GM21825 (cell line): ENCODE measurements at regions not wholly inside any gene's neighbourhood (a gene's known extent, or its start where the extent isn't known, plus 50 kb on each side); places are given as distances from the start of the nearest gene placed in this dataset.

Experiments used
- ATAC-seq: cut with Tn5 transposase; IDR thresholded peaks from one replicate; pipeline ENCODE4 v1.9.1; 2021; ENCODE audit warnings: mild to moderate bottlenecking, moderate library complexity; ENCODE audit not compliant: unreplicated experiment

DNA sequence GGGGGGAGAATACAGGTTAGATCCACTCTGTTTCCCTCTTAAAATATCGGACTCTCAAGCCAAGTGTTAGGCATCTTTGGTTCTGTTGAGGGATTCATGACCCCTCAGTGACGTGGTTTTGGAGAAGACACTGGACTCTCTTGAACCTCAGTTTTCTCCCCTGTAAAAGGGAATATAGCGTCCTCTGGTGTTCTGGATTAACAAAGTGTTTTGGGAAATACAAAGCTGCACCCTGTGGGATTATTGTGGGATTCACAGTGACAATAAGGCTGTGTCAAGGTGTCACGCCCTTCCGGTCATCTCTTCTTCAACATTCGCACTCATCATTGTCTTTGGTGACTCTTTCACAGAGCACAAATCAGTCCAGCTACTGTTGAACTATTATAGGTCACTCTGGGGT lies 139.0 kb downstream of the IRX1 start:
- ATAC-seq: no peak

DNA sequence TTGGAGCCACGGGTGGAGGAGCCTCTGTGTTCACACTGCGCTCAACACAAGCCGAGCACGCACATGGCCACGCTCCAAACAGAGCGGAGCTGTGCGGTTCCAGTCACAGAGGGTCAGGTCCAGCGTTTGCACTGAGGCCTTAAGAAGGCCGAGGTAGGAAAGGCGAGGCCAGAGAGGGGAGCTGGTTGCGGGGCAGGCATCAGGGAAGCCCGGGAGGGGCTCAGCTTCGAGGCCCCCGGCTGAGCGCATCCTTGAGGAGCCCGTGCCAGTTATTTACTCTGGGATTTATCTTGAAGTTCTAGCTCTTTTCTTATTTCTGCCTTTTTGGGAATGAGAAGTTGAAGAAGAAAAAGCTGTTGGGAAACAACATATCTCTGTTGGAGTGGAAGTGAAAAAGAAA lies 140.8 kb downstream of the IRX1 start:
- no peak for ATAC-seq

- no peak for ATAC-seq
Measured at GRCh38 chr5:3736926-3737325, 141.3 kb downstream of the IRX1 start.

GRCh38 chr5:3738919-3739318 lies 143.3 kb downstream of the IRX1 start:
- no peak for ATAC-seq

DNA sequence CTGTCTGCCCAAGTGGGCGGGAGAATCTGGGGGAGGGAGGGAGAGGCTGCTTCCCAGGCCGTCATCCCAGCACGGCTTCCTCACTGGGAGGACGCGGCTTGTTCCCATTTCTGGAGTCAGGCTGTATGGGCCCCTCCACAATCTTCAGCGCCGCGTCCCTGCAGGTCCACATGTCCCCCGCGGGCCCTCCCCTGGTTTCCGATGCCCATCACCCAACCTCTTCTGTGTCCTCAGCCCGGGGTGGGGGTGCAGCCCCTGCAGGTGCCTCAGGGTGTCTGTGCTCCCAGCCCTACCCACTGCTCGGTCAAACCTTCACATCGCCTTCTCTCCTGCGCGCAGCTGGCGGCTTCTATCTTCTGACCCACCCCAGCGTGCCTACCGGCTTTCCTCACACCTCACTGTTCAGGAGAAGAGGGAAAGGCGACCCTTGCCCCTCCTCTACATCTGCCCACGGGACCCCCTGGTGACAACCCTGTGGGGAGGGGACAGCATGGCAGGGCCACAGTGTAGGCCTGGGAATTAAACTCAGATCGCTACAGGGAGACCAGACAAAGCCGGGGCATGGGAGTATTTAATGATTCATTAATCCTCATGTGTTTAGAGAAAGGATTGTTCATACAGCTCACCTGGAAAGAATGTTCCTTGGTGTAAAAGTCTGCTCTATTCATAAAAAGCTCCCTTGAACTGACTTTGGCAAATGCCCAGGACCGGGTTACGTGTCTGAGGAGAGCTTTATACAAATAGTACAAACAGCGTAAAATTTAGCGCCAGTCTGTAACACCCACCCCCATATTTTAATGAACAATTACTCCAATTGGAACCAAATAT lies 145.1 kb downstream of the IRX1 start:
- ATAC-seq: no peak

DNA sequence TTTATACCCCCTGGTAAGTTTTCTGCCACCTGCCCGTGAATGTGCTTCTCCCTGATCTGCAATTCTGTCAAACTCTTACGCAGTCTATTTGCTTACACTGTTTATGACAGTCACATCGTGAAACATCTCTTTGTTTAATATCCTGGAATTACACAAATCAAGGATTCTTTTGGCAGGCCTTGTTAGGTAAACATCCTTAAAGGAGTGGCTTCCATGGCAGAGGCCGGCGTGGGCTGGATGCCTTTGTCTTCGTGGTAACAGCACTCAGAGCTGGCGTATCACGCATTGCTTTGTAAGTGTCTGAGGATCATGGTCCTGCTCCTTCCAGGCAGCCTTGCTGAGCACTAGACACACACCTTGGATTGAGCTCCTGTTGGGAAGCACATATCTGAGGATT lies 145.7 kb downstream of the IRX1 start:
- no peak for ATAC-seq

GRCh38 chr5:3742750-3743149 lies 147.1 kb downstream of the IRX1 start:
- ATAC-seq: no peak

- no peak for ATAC-seq
Measured at GRCh38 chr5:3751846-3752245, 156.2 kb downstream of the IRX1 start.

- ATAC-seq: no peak
Measured at GRCh38 chr5:3778000-3778550, 182.4 kb downstream of the IRX1 start.

- no peak for ATAC-seq
Measured at GRCh38 chr5:3778945-3779344, 183.3 kb downstream of the IRX1 start.

GRCh38 chr5:3780278-3780677 lies 184.6 kb downstream of the IRX1 start:
- ATAC-seq: no peak

- no peak for ATAC-seq
Measured at GRCh38 chr5:3780907-3781306, 185.3 kb downstream of the IRX1 start.

GRCh38 chr5:3784854-3785253 lies 189.2 kb downstream of the IRX1 start:
- no peak for ATAC-seq

- ATAC-seq: no peak
Measured at GRCh38 chr5:3786165-3786564, 190.5 kb downstream of the IRX1 start.

DNA sequence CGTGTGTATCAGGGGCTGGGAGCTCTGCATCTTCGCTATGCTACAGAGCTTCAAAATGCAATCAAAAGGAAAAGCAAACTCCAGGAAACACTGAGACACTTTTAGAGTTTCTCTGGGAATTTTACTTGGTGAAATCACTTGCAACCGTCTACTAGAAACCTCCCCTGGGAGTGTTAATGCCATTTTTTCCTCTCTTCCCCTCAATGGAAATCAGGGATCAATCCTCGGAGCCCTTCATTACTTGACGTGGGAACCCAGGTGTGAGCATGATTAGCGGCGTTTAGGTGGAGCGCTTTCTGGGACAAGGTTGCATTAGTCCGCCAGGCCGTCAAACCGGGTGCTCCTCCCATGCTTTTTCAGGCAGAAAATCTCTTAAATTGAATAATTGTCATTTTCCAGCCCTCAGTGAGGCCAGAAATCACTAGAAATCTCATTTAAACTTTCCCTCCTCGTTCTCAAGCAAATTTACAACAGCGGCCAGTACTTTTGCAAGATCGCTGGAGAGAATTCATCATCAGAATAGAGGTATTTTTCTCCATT lies 191.3 kb downstream of the IRX1 start:
- no peak for ATAC-seq

DNA sequence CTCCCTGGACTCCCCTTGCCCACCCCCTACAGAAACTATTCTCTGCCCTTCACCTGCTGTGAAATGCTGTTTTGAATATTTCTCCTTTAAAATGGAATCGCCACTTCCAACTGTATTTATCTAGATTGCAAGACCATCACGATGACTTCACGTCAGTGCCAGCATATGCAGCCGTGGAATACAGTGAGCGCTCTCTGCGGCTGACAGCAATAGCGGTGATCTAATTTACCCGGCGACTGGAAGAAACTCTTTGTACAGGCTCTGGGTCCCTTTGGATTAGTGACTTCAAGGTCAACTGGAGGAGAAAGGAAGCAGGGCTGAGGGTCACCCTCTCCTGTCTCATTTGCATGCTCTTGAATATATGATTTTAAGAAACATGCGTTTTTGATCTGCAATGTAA lies 192.0 kb downstream of the IRX1 start:
- no peak for ATAC-seq

GRCh38 chr5:3789519-3790193 lies 194.0 kb downstream of the IRX1 start:
- no peak for ATAC-seq

- ATAC-seq: no peak
Measured at GRCh38 chr5:3793162-3793561, 197.5 kb downstream of the IRX1 start.

DNA sequence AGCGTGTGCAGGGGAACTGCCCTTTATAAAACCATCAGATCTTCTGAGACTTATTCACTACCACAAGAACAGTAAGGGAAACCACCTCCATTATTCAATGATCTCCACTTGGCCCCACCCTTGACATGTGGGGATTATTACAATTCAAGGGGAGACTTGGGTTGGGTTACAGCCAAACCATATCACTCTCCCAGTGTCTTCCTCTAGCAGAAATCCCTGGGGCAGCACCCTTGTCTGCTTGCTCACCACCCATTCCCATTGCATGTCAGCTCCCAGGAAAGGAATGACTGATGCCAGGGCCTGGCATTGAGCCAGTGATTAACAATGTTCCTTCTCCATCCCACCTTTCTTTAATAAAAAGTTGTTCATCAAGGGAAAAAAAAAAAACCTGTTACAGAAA lies 199.0 kb downstream of the IRX1 start:
- ATAC-seq: no peak

DNA sequence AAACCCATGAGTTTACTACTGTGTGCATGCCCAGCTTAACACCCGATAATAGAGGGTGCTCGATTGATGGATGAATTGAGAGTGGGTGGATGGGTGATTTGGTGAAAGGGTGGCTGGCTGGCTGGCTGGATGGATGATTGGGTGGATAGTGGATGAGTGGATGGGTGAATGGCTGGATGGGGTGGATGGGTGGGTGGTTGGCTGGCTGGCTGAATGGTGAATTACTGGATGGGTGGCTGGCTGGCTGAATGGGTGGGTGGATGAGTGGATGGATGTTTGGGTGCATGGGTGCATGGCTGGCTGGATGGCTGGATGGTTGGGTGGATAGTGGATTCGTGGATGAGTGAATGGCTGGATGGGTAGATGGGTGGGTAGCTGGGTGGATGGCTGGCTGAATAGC lies 201.1 kb downstream of the IRX1 start:
- no peak for ATAC-seq

- no peak for ATAC-seq
Measured at GRCh38 chr5:3801967-3802366, 206.3 kb downstream of the IRX1 start.

DNA sequence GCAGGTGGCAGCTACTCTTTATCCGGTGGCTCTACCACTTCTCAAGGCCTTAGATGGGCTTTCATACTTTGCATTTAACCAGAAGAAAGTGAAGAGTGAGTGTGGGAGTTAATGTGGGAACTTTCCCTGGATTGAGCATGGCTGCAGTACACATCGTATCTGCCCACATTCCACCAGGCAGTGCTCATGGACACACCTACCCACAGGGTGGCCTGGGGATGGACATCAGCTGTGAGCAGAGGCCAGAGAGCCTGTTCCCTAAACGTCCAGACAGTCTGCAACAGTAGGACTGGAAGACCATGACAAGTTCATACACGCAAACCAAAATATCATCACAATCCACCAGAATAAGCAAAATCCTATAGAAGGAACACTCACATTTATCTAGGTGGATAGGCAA lies 213.8 kb downstream of the IRX1 start:
- no peak for ATAC-seq
